Adrenal gland (tissue), 5 donors: ENCODE measurements at regions not wholly inside any gene's neighbourhood (a gene's known extent, or its start where the extent isn't known, plus 50 kb on each side); places are given as distances from the start of the nearest gene placed in this dataset.

ENCODE experiments used
- CTCF ChIP-seq, 6 experiments: fragments of 450-650 bp in 4 of 6; fragments of 200-600 bp in 2 of 6; sonication (generic) in 1 of 6; IDR thresholded peaks; 1 replicate in 5 of 6; 2 replicates in 1 of 6; pipeline versions ENCODE4 v1.5.1 to v1.8.0; 2016 to 2021; ENCODE audit warnings: antibody characterized with exemption in 6 of 6, mild to moderate bottlenecking in 2 of 6, moderate library complexity in 1 of 6
- POLR2A ChIP-seq, 2 donors: fragments of 450-650 bp; IDR thresholded peaks; one replicate each; pipeline ENCODE4 v1.6.1; 2017; ENCODE audit warnings: antibody characterized with exemption in 2 of 2, mild to moderate bottlenecking in 2 of 2, moderate library complexity in 1 of 2
- donor health status: DM: no; HTN: no; CAD: no.

GRCh38 chr7:4399121-4399520 is 283.0 kb upstream of the FOXK1 start:
- TF ChIP-seq CTCF (IDR thresholded peaks at IDR 0.05), result no peak
- TF ChIP-seq POLR2A (IDR thresholded peaks at IDR 0.05), result no peak
